Pulmonary artery endothelial cell (primary cell): ENCODE measurements at regions not wholly inside any gene's neighbourhood (a gene's known extent, or its start where the extent isn't known, plus 50 kb on each side); places are given as distances from the start of the nearest gene placed in this dataset.

ENCODE experiments used
- DNase-seq: peaks from one replicate; pipeline ENCODE4 v3.0.0-alpha.2; 2011; ENCODE audit warnings: low read depth, low spot score

GRCh38 chr13:74084375-74084935, 49.7 kb downstream of the KLF12 start:
- DNase-seq: no peak

- DNase-seq: no peak
These were observed 51.5 kb downstream of the KLF12 start for GRCh38 chr13:74082741-74083160.

- no peak for DNase-seq
These were observed 53.4 kb downstream of the KLF12 start for GRCh38 chr13:74080762-74081161.

DNA sequence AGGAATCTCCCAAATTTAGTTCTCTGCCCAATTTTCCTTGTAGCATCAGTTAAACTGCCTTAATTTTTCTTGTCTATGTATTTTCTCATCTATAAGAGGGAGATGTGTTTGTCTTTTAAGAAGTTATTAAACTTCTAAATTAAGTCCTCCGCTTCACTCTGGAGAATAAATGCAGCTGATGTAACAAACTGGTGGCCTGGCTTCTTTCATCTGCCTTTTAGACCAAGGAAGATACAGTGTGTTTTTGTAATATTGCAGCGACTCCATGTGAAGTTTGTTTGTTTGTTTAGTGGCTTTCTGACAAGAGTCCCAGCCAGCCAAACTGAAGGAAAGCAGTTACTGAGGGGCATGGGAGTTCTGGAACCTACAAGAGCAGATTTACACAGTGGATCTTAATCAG, 56.4 kb downstream of the KLF12 start:
- DNase-seq: no peak

- DNase-seq: no peak
These were observed 56.8 kb downstream of the KLF12 start for GRCh38 chr13:74077375-74077774.

DNA sequence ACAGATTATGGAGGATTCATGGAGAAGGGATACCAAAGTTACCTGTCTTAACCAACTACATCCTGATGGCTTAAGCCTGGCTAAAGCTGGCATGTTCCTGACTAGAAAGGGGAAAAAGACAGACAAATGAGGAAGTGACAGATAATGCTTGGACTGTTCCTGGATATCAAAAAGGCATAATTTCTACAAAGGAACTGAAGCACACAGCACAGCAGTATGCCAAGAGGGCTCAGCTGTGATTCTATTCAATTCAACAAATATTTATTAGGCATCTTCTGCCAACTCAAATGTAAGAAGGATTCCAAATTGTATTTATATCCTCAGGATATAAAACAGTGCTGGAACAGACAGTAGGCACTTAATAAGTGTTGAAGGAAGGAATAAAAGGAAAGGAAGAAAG, 59.5 kb downstream of the KLF12 start:
- DNase-seq: peak; percentile 26

- DNase-seq: no peak
These were observed 60.9 kb downstream of the KLF12 start for GRCh38 chr13:74073274-74073673.

DNA sequence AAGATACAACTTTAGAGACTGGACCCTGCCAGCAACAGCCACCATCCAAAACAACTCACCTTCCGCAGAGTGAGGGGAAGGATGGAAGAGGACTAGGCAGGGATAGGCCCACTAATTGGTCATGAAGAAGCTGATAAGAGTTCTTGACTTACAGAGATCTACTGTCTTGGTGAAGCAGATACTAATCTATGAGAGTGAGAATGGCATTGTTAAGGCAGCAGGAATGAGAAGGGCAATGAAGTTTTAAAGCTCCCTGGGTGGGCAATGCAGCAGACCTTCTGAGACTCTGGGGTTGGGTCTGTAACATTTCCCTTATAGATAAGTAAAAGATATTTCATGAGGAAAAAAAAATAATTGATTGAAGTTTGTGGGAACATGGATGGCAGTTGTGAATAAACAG, 63.7 kb downstream of the KLF12 start:
- no peak for DNase-seq

DNA sequence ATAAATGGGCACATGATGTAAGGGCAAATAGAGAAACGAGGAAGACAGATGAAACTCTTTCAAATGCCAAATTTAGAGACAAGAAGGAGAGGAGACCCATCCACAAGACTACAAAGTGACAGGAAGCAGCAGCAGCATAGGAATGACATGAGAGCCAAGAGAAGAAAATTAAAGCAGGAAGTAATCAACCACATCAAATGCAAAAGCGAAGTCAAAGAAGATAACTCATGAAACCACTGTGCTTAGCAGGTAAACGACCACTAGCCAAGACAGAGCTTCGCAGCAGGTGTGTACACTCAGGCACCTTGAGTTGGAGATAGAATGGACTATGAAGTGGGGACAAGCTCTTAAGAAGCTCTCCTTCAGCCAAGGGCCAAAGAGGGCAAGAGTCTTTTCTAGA, 64.1 kb downstream of the KLF12 start:
- DNase-seq: no peak

DNA sequence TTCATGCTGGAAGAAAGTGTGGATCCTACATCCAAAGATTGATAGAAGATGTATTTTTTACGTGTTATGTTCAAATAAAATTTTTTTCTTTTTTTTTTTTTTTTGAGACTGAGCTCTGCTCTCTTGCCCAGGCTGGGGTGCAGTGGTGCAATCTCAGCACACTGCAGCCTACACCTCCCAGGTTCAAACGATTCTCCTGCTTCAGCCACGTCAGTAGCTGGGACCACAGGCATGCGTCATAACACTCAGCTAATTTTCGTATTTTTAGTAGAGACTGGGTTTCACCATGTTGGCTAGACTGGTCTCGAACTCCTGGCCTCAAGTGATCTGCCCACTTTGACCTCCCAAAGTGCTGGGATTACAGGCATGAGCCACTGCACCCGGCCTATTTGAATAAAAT, 65.7 kb downstream of the KLF12 start:
- no peak for DNase-seq

GRCh38 chr13:74067818-74068217, 66.4 kb downstream of the KLF12 start:
- DNase-seq: no peak

- DNase-seq: no peak
These were observed 67.3 kb downstream of the KLF12 start for GRCh38 chr13:74066937-74067336.

DNA sequence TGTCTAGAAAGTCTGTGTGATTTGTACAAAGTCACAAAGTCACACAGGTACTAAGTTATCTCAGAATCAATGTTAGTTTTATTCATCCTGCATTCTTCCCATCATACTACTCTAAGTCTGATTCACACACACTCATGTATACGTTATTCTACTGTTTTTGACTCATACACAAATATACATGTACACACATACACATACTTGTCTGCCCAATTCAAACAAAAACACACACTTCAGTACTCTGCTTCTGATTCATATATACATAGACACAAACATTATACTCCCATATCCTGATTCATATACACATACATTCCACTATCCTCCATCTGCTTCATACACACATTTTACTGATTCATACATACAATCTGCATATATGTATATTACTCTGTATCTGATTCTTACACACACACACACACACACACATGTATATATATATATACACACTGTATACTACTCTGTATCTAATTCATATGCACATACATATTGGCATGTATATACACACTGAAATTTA, 69.3 kb downstream of the KLF12 start:
- no peak for DNase-seq

DNA sequence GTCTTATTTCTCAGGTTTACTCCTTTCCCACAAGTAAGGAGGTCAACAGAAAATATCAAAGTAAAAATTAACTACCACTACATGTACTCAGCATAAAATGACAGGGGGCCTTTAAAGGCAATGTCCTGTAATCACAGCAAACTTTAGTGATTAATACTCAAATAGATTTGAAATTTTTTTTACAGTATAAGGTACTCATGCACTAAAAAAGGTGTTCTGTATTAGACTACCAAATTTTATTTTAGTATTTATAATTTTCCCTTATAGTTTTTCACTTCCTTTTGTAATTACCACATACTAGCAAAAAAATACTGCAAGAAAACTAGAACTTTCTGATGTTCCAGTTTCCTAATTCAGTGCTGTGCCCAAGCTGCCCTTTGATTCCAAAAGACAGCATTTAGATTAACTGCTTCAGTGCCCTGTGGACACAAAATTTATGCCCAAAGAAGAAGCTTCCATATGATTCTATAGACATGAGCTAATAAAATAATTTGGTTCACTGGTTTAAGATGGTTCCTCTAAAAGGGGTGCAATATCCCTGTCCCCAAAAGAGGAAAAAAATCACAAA, 70.6 kb downstream of the KLF12 start:
- no peak for DNase-seq

DNA sequence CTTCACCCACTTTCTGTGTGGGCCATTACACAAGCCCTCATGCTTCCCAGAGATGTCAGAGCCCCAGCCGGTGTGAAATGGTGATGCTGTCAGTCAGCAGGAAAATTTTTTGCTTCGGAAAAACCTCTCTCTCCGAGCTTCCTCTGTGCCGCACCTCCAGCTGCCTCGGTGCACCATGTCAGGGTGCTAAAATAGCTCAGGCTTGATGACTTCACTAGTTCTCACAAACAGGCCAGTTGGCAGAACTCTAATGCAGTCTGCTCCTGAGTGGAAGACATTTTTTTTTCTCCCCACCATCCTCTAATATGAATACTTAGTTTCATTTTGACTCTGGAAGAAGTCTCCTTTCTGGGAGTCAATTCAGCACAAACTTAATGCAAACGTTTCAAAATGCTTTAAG, 71.3 kb downstream of the KLF12 start:
- no peak for DNase-seq

GRCh38 chr13:74061926-74062595, 72.1 kb downstream of the KLF12 start:
- DNase-seq: no peak

DNA sequence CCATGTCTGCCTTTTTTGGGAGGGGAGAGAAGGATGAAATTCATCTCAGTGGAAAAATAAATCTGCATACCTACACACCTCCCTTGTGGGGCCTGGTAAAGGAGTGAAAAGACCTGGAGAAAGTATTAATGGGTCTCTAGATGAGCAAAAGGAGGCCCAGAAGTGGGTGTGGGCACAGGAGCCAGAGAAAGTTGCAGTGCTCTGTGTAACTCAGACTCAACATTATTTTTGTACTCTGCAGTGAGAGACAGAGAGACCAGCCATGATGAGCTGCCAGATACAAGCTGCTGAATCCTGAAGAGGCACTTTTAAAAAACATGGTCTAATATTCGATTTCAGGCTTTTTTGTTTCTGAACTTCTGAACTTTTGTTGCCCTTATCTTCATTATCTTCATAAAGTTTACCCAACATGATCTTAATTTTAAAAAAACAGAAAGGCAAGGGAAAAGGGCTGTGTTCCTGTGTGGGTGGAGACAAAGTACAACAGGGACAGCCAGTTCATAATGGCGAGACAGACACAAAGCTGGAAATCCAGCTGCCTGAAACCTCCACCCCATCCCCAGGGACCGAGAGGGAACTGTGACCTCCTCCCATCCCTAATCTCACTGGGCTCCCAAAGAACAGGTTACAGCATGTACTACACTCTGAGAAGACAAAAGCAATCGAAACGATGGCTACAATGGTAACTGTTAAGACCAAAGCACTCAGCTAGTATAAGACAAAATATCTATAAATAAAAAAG, 77.2 kb downstream of the KLF12 start:
- DNase-seq: no peak

DNA sequence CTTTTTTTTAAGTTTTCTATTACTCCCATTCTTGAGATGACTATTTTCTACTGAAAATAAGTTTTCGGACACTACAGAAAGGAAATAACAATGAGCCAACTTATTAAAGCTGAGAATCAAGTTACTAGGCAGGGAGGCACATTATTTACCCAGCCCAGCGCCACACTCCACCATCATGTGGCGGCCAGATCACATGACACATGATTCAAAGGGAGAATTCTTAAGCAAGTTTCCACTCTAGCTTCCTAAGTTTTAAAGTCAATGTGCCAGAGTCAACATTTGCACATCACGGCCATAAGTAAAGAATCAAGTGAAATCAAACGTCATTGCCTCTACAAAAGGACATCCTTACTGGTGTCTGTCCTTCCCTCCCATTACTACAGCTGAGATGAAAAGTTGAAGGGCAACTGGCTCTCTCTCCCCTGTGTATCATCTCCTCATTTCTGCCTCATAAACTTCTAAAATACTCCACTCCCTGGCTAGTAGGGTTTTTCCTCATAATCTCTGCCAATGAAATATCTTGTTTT, 81.7 kb downstream of the KLF12 start:
- DNase-seq: no peak

DNA sequence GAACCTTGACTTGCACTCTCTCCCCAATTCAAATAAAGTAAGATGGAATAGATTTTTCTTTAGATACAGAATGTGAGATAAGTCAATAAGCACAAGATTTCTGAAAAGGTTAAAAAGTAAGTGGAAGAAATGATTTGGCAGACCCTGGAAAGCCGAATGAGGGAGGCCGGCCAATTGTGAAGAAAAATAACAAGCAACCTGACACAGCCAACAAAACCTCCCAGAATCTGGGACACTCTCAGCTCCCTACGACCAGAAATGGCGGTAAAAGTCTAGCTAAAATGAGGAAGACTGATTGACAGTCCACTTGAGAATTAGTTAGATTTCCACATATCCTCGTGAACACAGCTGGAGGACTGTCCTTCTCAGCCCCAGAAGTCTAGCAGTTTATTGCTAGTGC, 85.4 kb downstream of the KLF12 start:
- DNase-seq: no peak

DNA sequence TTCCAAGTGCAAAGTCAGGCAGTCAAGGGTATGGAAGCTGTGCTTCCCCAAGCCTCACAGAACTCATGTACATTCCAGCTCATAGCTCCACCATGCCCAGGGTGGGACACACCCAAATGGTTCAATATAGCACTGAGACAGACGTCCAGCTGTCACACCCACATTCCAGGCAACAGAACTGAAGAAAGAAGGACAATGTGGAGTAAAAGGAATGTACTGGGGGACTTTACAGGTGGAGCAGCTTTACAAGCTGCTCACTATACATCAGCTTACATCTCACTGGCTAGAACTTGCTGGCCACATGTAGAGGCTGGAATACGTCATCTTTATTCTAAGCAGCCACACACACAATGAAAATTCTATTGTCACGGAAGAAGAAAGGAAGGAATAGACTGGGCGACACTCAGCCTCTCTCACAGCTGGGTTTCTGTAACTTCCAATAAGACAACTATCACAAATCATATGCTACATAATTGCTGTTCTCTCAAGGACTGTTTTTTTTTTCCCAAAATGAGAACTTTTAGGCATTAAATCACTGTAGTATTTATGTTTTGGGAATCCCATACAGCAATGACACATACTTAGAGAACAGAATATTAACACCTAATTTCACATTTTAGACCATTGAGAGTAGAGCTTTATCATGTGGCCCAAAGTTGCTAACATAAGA, 86.1 kb downstream of the KLF12 start:
- DNase-seq: no peak

- DNase-seq: no peak
These were observed 87.8 kb downstream of the KLF12 start for GRCh38 chr13:74046431-74046830.

- DNase-seq: no peak
These were observed 88.6 kb downstream of the KLF12 start for GRCh38 chr13:74045583-74045982.
